GM19193 (cell line): ENCODE measurements at regions not wholly inside any gene's neighbourhood (a gene's known extent, or its start where the extent isn't known, plus 50 kb on each side); places are given as distances from the start of the nearest gene placed in this dataset.

ENCODE experiments used
- POLR2A ChIP-seq: IDR thresholded peaks from 4 replicates; pipeline ENCODE4 v1.6.1; 2011; ENCODE audit not compliant: insufficient read depth, insufficient read length; ENCODE audit errors: extremely low read depth

DNA sequence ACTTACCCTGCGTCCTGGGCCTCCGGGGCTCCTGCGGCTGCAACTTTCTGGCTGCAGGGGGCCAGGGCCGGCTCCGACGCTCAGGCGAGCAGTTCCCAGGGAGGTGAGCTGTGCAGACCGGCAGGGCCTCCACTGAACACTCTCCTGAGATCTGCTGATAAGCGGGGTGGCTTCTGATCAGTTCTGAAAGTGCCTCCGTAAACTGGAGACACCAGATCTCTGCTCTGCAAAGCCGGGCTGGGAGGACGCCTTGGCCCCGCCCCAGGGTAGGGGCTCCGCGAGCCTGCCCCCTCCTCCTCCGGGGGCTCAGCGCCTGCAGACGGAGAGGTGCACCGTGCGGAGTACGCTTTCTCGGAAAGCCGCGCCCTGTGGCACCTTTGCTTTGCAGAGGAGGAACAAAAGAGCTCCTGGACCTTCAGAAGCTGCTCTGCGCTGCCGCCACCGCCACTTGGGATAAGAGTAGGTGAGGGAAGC is 141.3 kb upstream of the VKORC1L1 start:
- no peak for TF ChIP-seq POLR2A

DNA sequence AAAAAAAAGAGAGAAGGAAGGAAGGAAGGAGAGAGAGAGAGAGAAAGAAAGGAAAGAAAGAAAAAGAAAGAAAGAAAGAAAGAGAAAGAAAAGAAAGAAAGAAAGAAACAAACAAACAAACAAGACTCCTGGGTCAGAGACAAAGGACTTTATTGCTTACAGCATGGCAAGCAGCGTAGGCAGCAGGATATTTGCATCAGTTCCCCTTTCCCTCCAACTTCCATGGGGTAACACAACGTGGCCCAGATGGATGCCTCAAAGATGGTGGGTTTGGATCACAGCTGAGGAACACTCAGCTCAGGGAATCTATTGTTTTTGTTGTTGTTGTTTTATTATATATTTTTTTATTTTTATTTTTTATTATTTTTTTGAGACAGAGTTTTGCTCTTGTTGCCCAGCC is 128.5 kb upstream of the VKORC1L1 start:
- no peak for TF ChIP-seq POLR2A

DNA sequence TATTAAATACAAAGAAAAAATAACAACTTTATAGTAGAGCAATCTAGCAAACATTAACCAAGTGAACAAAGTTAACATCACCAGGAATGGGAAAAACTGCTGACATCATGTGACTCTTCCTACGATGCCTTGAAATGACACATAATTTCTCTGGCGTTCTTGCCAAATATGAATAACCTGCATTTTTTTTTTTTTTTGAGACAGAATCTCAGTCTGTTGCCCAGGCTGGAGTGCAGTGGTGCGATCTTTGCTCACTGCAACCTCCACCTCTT is 126.5 kb upstream of the VKORC1L1 start:
- TF ChIP-seq POLR2A = no peak

DNA sequence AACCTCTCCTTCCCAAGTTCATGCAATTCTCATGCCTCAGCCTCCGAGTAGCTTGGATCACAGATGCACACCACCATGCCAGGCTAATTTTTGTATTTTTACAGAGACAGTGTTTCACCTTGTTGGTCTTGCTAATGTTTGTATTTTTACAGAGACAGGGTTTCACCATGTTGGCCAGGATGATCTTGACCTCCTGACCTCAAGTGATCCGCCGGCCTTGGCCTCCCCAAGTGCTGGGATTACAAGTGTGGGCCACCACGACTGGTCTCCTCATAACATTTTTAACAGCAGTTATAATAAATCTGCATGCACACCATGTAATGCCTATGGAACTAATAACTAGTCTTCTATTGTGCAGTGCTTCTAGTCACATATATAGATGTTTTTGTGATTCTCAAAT is 123.8 kb upstream of the VKORC1L1 start:
- TF ChIP-seq POLR2A = no peak

DNA sequence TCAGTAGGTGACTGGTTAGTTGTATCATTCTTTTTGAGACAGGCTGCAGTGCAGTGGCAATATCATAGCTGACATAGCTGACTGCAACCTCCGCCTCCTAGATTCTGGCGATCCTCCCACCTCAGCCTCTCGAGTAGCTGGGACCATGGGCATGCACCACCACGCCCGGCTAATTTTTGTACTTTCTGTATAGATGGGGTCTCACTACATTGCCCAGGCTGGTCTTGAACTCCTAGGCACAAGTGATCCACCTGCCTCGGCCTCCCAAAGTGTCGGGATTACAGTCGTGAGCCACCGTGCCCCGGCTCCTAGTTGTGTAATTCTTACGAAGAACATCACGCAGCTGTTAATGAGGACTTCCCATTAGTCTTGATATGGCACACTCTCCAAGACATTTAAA is 123.4 kb upstream of the VKORC1L1 start:
- no peak for TF ChIP-seq POLR2A

DNA sequence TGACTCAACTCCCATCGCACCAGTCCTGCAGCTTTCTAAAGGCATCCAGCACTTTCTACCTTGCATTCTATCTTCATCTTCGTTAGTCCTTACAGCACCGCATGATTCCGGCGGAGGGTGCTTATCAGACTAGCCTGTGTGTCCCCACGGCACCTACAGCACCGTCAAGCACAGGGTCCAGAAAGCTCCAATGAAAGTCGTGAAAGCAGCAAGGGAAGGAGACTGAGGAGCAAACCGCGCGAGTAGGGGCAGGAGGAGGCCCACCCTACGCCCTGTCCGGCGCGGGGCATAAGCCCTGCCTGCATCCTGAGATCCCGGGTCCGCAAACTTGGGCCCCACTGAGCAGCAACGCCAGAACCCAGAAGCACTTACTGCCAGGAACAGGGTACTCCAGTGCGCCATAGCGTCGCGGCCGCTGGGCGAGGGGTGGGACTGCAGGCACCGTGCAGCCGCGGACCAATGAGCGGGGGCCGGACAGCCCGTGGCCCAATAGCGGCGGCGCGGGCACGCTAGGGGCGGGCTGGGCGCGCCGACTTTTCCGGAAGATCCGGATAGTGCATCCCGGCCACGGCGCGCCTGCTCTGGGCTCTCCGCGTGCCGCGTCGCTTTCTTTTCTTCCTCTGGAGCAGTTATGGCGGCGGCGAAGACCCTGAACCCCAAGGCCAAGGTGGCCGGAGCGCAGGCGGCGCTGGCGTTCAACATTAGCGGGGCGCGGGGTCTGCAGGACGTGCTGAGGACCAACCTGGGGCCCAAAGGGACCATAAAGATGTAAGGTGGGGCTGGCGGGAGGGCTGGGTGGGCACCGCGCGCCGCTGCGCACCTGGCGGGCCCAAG is 122.1 kb upstream of the VKORC1L1 start:
- peak; percentile 88 for TF ChIP-seq POLR2A

DNA sequence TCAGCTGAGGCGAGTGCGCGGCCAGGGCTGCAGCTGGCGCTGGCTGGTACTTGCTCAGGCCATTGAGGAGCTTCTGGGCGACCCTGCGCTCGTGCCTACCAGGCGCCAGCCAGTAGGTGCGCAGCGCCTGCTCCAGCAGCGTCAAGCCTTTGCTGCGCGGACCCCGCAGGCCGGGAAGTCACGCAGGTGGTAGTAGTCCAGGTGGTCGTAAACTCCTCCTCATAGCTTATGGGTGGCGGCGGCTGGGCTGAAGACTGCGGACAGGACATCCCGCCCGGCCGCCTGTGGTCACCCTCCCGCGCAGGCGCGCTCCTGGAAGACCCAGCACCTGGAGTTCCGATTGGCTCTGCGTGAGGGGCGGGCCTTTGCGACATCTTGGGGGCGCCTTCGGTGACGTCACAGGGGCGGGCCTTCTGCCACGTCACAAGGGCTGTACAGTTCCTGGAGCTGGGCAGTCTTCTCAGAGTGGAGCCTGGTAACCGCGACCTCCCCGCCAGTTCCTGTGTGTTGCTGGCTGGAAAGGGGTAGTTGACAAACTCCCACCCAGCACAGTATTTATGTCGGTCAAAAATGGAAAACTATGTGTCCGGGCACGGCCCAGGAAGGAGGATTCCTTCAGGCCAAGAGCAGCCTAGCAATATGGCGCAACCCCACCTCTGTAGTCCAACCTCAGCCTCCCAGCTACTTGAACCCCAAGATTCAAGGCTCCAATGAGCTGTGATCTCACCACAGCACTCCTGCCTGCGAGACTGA is 102.2 kb upstream of the VKORC1L1 start:
- TF ChIP-seq POLR2A = peak; percentile 70

DNA sequence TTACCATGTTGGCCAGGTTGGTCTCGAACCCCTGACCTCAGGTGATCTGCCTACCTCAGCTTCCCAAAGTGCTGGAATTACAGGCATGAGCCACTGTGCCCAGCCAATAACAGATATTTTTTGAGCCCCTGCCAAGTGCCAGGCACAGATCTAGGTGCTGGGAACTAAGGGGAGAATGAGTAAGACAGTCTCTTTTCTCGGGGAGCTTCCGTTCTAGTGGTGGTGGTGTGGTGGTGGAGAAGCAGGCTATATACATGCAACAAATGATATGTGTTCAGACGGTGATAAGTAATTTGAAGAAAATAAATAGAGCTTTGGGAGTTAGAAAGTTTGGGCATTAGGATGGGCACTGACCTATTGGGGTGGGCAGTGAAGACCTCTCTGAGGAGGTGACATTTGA is 76.7 kb upstream of the VKORC1L1 start:
- TF ChIP-seq POLR2A = no peak

DNA sequence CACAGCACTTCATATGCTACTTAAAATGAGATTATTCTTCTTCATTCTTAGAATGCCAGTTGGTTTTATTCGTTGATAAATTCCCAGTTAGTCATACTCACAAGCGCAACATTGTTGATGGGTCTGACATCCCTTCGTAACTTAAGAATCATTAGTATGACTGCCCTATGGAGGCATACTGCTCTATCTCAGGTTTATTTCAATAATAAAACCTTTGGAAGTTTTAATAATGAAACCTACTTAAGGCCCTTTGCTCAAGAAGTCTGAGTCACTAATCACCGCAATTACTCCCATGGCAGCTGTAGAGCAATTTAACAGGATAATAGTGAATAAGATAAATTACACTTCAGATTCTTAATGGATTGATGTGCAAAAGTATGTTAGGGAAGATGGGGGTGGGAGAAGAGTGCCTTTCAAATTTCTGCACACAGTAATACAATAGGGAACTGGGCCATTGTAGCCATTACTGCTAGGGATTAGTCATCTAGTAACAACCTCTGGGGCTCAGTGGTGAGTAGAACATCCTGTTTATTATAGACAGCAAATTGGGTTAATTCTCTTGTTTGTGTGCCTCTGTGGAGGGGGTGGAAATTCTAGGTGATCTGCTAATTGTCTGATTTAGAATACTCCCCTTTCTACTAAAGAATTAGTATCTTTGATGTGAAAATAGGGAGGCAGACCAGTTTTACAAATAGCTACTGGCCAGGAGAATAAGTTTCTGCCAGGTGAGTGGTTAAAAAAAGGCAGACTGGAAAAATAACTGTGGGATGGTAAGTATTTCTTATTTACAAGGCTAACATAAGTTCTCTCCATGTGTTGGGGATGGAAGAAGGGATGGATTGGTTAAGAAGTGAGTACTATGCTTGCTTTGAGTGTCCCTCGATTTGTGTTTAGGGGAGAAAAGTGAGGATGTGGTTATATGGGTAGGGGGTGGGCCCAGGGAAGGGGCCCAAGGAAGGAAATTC is 74.5 kb upstream of the VKORC1L1 start:
- TF ChIP-seq POLR2A = no peak

DNA sequence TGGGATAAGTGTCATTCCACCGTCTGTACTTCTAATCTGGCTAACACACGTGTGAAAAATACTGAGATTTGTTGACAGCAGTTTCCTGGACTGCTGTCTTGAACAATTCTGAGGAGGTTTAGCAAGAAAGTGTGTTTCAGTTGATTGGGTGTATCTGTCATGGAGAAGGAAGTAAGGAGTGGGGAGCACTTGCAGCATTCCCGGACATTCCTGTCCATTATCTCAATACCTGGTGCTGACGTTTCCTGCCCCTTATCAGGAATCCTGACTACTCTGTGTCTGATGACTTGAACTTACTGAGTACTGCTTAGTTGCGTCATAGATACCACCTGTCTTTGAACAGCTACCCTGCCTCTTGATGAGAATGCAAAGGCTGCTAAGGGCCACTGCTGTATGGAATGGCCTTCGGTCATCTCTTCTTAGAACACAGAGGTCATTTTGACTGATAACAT is 72.0 kb upstream of the VKORC1L1 start:
- TF ChIP-seq POLR2A = no peak

DNA sequence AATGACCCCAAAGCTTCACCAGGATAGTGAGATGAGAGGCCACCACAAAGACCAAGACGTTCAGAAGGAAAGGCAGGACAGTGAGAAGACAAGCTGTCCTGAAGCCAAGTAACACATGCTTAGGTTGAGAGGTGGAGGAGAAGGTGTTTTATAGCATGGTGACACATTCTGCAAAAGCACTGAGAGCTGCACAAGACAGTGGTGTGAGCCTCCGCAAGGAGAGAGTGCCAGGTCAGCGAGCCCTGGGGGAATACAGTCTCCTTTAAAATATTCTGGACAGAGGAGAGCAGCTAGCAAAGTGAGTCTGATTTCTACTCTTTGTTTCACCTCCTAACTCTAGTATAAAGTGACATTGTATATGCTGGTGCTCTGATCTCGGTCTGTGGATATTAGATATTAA is 68.0 kb upstream of the VKORC1L1 start:
- TF ChIP-seq POLR2A = no peak

DNA sequence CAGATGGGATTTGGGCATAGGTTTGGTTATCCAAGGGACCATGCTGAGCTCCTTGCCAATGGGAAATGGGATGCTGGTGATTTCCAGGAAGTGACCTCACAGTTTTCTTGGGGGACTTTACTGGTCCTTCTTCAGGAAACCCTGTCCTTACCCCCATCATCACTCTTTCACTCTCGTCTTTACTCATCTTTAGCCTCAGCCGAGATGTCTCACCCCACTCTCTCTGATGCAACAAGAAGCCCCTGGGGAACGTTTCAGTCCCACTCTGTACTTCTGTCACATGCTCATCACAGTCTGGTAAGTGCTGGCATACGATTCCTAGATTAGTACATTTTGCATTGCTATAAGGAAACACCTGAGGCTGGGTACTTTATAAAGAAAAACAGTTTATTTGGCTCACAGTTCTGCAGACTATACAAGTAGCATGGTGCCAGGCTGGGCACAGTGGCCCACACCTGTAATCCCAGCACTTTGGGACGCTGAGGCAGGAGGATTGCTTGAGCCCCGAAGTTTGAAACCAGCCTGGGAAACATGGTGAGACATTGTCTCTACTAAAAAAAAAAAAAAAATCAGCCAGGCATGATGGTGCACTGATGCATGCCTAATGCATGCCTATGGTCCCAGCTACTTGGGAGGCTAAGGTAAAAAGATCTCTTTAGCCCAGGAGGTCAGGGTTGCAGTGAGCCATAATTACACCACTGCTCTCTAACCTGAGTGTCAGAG is 63.5 kb upstream of the VKORC1L1 start:
- no peak for TF ChIP-seq POLR2A

DNA sequence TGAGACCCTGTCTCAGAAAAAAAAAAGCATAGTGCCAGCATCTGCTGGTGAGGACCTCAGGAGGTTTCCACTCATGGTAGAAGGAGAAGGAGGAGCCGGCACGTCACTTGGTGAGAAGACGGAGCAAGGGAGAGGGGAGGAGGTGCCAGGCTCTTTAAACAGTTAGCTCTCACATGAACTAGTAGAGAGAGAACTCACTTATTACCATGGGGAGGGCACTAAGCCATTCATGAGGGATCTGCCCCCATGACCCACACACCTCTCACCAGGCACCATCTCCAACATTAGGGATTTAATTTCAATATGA is 62.9 kb upstream of the VKORC1L1 start:
- no peak for TF ChIP-seq POLR2A

DNA sequence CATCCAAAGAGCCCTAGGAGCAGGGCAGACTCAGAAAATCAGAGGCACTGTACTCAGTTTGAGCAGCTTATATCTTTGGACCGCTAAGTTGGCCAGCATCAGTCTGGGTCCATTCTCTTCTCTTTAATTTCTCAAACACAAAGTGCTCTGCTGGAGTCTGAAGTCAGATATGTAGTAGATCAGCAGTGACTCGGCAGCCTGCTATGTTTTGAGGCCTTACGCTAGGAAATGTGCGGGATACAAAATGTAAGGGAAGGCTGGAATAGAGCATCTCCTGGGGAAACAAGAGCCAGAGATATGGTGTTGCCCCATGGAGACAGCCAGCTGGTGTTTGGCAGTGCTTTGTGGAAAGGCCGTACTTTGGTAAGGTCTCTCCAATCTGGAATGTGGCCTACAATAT is 60.6 kb upstream of the VKORC1L1 start:
- no peak for TF ChIP-seq POLR2A

DNA sequence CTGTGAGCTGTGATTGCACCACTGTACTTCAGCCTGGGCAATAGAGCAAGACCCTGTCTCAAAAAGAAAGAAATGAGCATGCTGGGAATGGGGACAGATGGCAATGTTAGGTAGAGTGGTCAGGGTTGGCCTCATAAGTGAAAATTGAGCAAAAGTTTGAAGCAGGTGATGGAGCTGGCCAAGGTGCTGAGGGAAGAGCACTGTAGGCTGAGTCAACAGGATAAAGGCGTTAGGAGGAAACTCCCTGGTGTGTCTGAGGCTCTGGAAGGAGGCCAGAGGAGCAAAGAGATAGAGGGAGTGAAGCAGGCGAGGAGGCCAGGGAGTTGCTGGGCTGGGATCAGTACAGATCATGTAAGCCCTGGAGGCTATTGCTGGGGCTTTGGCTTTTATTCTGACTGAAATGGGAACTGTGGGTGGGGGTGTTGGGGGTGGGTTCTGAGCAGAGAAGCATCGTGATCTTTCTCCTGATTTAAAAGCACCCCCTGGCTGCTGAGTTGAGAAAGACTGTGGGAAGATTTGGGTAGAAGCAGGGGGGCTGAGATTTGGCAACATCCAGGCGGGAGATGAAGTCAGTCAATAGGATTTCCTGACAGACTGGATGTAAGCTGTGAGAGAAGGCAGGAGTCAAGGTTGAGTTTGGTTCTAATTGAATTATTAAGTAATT is 52.5 kb upstream of the VKORC1L1 start:
- no peak for TF ChIP-seq POLR2A
